HG02884 (cell line): ENCODE measurements at regions not wholly inside any gene's neighbourhood (a gene's known extent, or its start where the extent isn't known, plus 50 kb on each side); places are given as distances from the start of the nearest gene placed in this dataset.

Experiments used
- ATAC-seq: cut with Tn5 transposase; IDR thresholded peaks from one replicate; pipeline ENCODE4 v1.9.1; 2021; ENCODE audit warnings: mild to moderate bottlenecking, moderate library complexity; ENCODE audit not compliant: unreplicated experiment

DNA sequence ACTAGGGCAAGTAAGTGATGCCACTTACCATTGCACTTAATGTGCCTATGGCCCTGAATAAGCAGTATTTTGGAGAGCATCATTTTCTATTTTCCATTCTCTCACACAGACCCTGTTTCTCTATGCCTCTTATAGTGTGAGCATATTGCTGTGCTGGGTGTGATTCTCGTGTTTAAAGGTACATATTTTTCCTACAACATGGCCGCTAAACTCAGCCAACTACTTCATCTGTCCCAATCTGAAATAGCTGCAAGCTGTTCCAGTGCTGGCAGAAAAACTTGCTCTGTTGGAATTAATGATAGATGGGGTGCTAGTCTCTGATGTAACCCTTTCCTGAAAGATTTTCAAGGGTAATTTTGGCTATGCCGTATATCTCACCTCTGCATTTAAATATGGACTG is 97.5 kb downstream of the ZNF326 start:
- no peak for ATAC-seq
